ENCODE measurements at regions not wholly inside any gene's neighbourhood (a gene's known extent, or its start where the extent isn't known, plus 50 kb on each side); places are given as distances from the start of the nearest gene placed in this dataset.

GRCh38 chr15:62940755-62941361 lies 101.7 kb upstream of the TPM1 start:
- TF ChIP-seq CTCF (conservative IDR thresholded peaks at IDR 0.05; ENCODE audit: low read depth, low read length) = no peak
- H3K4me3 ChIP-seq (ENCODE audit: low read depth, low read length) = no peak overlapping the region
- DNase-seq (ENCODE audit: low read depth) = peak; percentile 59

- DNase-seq (ENCODE audit: low read depth) = no peak
Observed at GRCh38 chr15:62941699-62942098, 100.8 kb upstream of the TPM1 start.

GRCh38 chr15:62942428-62942827 lies 100.1 kb upstream of the TPM1 start:
- DNase-seq (ENCODE audit: low read depth) = no peak
- no peak overlapping the region for H3K4me3 ChIP-seq (ENCODE audit: low read depth, low read length)
- no peak for TF ChIP-seq CTCF (conservative IDR thresholded peaks at IDR 0.05; ENCODE audit: low read depth, low read length)

More at GRCh38 chr15:62941699-62942098, 100.8 kb upstream of the TPM1 start:
- H3K4me3 ChIP-seq (ENCODE audit: low read depth, low read length) = no peak overlapping the region
- TF ChIP-seq CTCF (conservative IDR thresholded peaks at IDR 0.05; ENCODE audit: low read depth, low read length) = no peak

- no peak for DNase-seq (ENCODE audit: low read depth)
- H3K4me3 ChIP-seq (ENCODE audit: low read depth, low read length) = no peak overlapping the region
- no peak for TF ChIP-seq CTCF (conservative IDR thresholded peaks at IDR 0.05; ENCODE audit: low read depth, low read length)
Observed at GRCh38 chr15:62945063-62945462, 97.5 kb upstream of the TPM1 start.

- H3K4me3 ChIP-seq (ENCODE audit: low read depth, low read length) = no peak overlapping the region
- no peak for TF ChIP-seq CTCF (conservative IDR thresholded peaks at IDR 0.05; ENCODE audit: low read depth, low read length)
- no peak for DNase-seq (ENCODE audit: low read depth)
Observed at GRCh38 chr15:62945760-62946159, 96.8 kb upstream of the TPM1 start.

GRCh38 chr15:62946940-62947339 lies 95.6 kb upstream of the TPM1 start:
- TF ChIP-seq CTCF (conservative IDR thresholded peaks at IDR 0.05; ENCODE audit: low read depth, low read length) = no peak

GRCh38 chr15:62950462-62950931 lies 92.0 kb upstream of the TPM1 start:
- H3K4me3 ChIP-seq (ENCODE audit: low read depth, low read length) = no peak overlapping the region
- TF ChIP-seq CTCF (conservative IDR thresholded peaks at IDR 0.05; ENCODE audit: low read depth, low read length) = no peak
- no peak for DNase-seq (ENCODE audit: low read depth)

More at GRCh38 chr15:62946940-62947339, 95.6 kb upstream of the TPM1 start:
- H3K4me3 ChIP-seq (ENCODE audit: low read depth, low read length) = no peak overlapping the region
- DNase-seq (ENCODE audit: low read depth) = no peak

All from epithelial cell of proximal tubule (primary cell).